HUES48 (cell line): ENCODE measurements at regions not wholly inside any gene's neighbourhood (a gene's known extent, or its start where the extent isn't known, plus 50 kb on each side); places are given as distances from the start of the nearest gene placed in this dataset.
"Not testable (repeated sequence)": the region's sequence is repeated elsewhere in the genome, so short reads cannot be mapped to it uniquely, and the experiment has no call there.

Experiments used
- H3K27ac ChIP-seq: one replicate; pipeline ENCODE4 v1.7.0; 2013; ENCODE audit warnings: low read depth, low read length, inconsistent platforms
- H3K27me3 ChIP-seq: 2 replicates; pipeline ENCODE4 v1.6.1; 2013; ENCODE audit warnings: mild to moderate bottlenecking, low read length; ENCODE audit not compliant: control insufficient read depth, insufficient read depth
- H3K36me3 ChIP-seq: 2 replicates; pipeline ENCODE4 v1.6.1; 2013; ENCODE audit warnings: low read length; ENCODE audit not compliant: control insufficient read depth, insufficient read depth
- H3K4me1 ChIP-seq: 2 replicates; pipeline ENCODE4 v1.6.1; 2013; ENCODE audit warnings: mild to moderate bottlenecking, low read length; ENCODE audit not compliant: control insufficient read depth, insufficient read depth
- H3K4me3 ChIP-seq: 2 replicates; pipeline ENCODE4 v1.5.1; 2013; ENCODE audit warnings: mild to moderate bottlenecking, low read depth, low read length
- H3K9ac ChIP-seq: 2 replicates; pipeline ENCODE4 v1.6.1; 2013; ENCODE audit warnings: mild to moderate bottlenecking, low read depth, low read length, moderate library complexity
- H3K9me3 ChIP-seq: 2 replicates; pipeline ENCODE4 v1.6.1; 2013; ENCODE audit warnings: low read length; ENCODE audit not compliant: control insufficient read depth, insufficient read depth

GRCh38 chr14:53842938-53843337 lies 113.7 kb downstream of the BMP4 start:
- no peak overlapping the region for H3K27ac ChIP-seq
- no peaks in the 10 kb centered on the region for H3K9me3 ChIP-seq
- H3K4me1 ChIP-seq = no peaks in the 10 kb centered on the region

GRCh38 chr14:53841109-53842099 lies 115.2 kb downstream of the BMP4 start:
- H3K4me3 ChIP-seq = no peak overlapping the region
- H3K27ac ChIP-seq = no peak overlapping the region
- no peak overlapping the region for H3K9ac ChIP-seq
- H3K9me3 ChIP-seq = no peaks in the 10 kb centered on the region; the same call in 1 of the 2 replicates
- no peaks in the 10 kb centered on the region for H3K4me1 ChIP-seq
- H3K36me3 ChIP-seq = no peaks in the 10 kb centered on the region
- H3K27me3 ChIP-seq = no peaks in the 10 kb centered on the region

More at GRCh38 chr14:53842938-53843337, 113.7 kb downstream of the BMP4 start:
- Histone ChIP-seq H3K36me3 (no peaks in the 10 kb centered on the region), H3K4me3 (no peak overlapping the region), H3K27me3 (no peaks in the 10 kb centered on the region), H3K9ac (no peak overlapping the region)

GRCh38 chr14:53840444-53840843 lies 116.2 kb downstream of the BMP4 start:
- H3K9ac ChIP-seq = no peak overlapping the region
- no peak overlapping the region for H3K4me3 ChIP-seq
- no peaks in the 10 kb centered on the region; the same call in 1 of the 2 replicates for H3K9me3 ChIP-seq
- H3K27me3 ChIP-seq = no peaks in the 10 kb centered on the region
- no peak overlapping the region for H3K27ac ChIP-seq
- H3K4me1 ChIP-seq = no peaks in the 10 kb centered on the region
- no peaks in the 10 kb centered on the region for H3K36me3 ChIP-seq

GRCh38 chr14:53838374-53838773 lies 118.3 kb downstream of the BMP4 start:
- Histone ChIP-seq H3K4me1 (no peaks in the 10 kb centered on the region), H3K36me3 (no peaks in the 10 kb centered on the region), H3K27ac (no peak overlapping the region), H3K9me3 (no peaks in the 10 kb centered on the region; the same call in 1 of the 2 replicates), H3K9ac (no peak overlapping the region), H3K27me3 (no peaks in the 10 kb centered on the region), H3K4me3 (no peak overlapping the region)

GRCh38 chr14:53837656-53838055 lies 119.0 kb downstream of the BMP4 start:
- not testable (repeated sequence) for H3K9ac ChIP-seq, H3K4me3 ChIP-seq, H3K27ac ChIP-seq, H3K9me3 ChIP-seq, H3K4me1 ChIP-seq, H3K27me3 ChIP-seq, H3K36me3 ChIP-seq

GRCh38 chr14:53836551-53836950 lies 120.1 kb downstream of the BMP4 start:
- Histone ChIP-seq H3K27ac (no peak overlapping the region), H3K9me3 (no peaks in the 10 kb centered on the region; the same call in 1 of the 2 replicates), H3K4me3 (no peak overlapping the region), H3K36me3 (no peaks in the 10 kb centered on the region), H3K9ac (no peak overlapping the region), H3K4me1 (no peaks in the 10 kb centered on the region), H3K27me3 (no peaks in the 10 kb centered on the region)

- Histone ChIP-seq H3K36me3 (no peaks in the 10 kb centered on the region), H3K9ac (no peak overlapping the region), H3K9me3 (no peaks in the 10 kb centered on the region), H3K4me1 (peaks cover 7% of the 10 kb centered on the region; the same call in 1 of the 2 replicates), H3K27me3 (no peaks in the 10 kb centered on the region), H3K27ac (no peak overlapping the region), H3K4me3 (no peak overlapping the region)
Observed at GRCh38 chr14:53828820-53829219, 127.8 kb downstream of the BMP4 start.

GRCh38 chr14:53824061-53824460 lies 132.6 kb downstream of the BMP4 start:
- no peaks in the 10 kb centered on the region for H3K36me3 ChIP-seq
- H3K27me3 ChIP-seq = no peaks in the 10 kb centered on the region
- no peak overlapping the region for H3K27ac ChIP-seq
- no peak overlapping the region for H3K4me3 ChIP-seq
- H3K9me3 ChIP-seq = no peaks in the 10 kb centered on the region
- no peak overlapping the region for H3K9ac ChIP-seq
- H3K4me1 ChIP-seq = peaks cover 4% of the 10 kb centered on the region; the same call in 1 of the 2 replicates

GRCh38 chr14:53814392-53814791 lies 142.2 kb downstream of the BMP4 start:
- no peaks in the 10 kb centered on the region for H3K9me3 ChIP-seq
- no peak overlapping the region for H3K4me3 ChIP-seq
- no peak overlapping the region for H3K9ac ChIP-seq
- no peak overlapping the region for H3K27ac ChIP-seq
- no peaks in the 10 kb centered on the region for H3K4me1 ChIP-seq
- no peaks in the 10 kb centered on the region for H3K27me3 ChIP-seq
- no peaks in the 10 kb centered on the region for H3K36me3 ChIP-seq

- Histone ChIP-seq H3K4me1 (no peaks in the 10 kb centered on the region), H3K27me3 (no peaks in the 10 kb centered on the region), H3K27ac (no peak overlapping the region), H3K36me3 (no peaks in the 10 kb centered on the region), H3K9ac (no peak overlapping the region), H3K4me3 (no peak overlapping the region), H3K9me3 (no peaks in the 10 kb centered on the region)
Observed at GRCh38 chr14:53810221-53810620, 146.4 kb downstream of the BMP4 start.

GRCh38 chr14:53808042-53808441 lies 148.6 kb downstream of the BMP4 start:
- Histone ChIP-seq H3K9ac (no peak overlapping the region), H3K4me1 (no peaks in the 10 kb centered on the region), H3K36me3 (no peaks in the 10 kb centered on the region), H3K9me3 (no peaks in the 10 kb centered on the region), H3K27me3 (no peaks in the 10 kb centered on the region), H3K27ac (no peak overlapping the region), H3K4me3 (no peak overlapping the region)
